ENCODE measurements at regions not wholly inside any gene's neighbourhood (a gene's known extent, or its start where the extent isn't known, plus 50 kb on each side); places are given as distances from the start of the nearest gene placed in this dataset.

DNA sequence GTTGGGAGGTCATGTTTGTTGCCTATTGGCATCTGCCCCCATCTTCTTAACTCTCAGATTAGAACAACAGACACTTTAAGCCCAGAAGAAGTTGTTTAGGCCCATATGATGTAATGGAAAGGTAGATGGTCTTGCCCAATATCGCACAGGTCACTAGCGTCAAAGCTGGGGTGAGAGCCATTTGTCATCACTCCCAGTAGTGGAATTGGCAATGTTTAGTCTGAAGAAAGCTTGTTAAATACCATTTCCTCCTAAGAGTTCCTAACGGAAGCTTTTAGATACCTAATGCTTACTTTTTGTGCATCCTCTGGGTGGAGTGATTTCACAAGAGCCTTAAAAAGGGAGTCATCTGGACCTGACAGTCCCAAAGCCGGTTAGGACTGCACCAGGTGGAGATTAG, 125.4 kb downstream of the DACT1 start:
- TF ChIP-seq, protein P1, sequence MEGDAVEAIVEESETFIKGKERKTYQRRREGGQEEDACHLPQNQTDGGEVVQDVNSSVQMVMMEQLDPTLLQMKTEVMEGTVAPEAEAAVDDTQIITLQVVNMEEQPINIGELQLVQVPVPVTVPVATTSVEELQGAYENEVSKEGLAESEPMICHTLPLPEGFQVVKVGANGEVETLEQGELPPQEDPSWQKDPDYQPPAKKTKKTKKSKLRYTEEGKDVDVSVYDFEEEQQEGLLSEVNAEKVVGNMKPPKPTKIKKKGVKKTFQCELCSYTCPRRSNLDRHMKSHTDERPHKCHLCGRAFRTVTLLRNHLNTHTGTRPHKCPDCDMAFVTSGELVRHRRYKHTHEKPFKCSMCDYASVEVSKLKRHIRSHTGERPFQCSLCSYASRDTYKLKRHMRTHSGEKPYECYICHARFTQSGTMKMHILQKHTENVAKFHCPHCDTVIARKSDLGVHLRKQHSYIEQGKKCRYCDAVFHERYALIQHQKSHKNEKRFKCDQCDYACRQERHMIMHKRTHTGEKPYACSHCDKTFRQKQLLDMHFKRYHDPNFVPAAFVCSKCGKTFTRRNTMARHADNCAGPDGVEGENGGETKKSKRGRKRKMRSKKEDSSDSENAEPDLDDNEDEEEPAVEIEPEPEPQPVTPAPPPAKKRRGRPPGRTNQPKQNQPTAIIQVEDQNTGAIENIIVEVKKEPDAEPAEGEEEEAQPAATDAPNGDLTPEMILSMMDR (IDR thresholded peaks at IDR 0.05) = no peak
- no peak for TF ChIP-seq EZH2phosphoT487 (IDR thresholded peaks at IDR 0.05)
- TF ChIP-seq EZH2 (IDR thresholded peaks at IDR 0.05) = no peak
- Mint-ChIP-seq H3K4me3 (no peak overlapping the region), H3K9me3 (no peaks in the 10 kb centered on the region), H3K4me1 (peaks cover 16% of the 10 kb centered on the region), H3K36me3 (no peaks in the 10 kb centered on the region), H3K27me3 (ENCODE audit: insufficient read depth, low read depth) (peaks cover 5% of the 10 kb centered on the region), H3K27ac (no peak overlapping the region)
- H3K9ac ChIP-seq = no peak overlapping the region
- H3K9me3 ChIP-seq (ENCODE audit: low read depth) = no peaks in the 10 kb centered on the region
- no peaks in the 10 kb centered on the region for H4K20me1 ChIP-seq (ENCODE audit: low read depth)
- no peak overlapping the region for H2AFZ ChIP-seq (replicated peaks)
- H3K4me1 ChIP-seq = peaks cover 5% of the 10 kb centered on the region
- H3K4me3 ChIP-seq = no peak overlapping the region
- H3K27me3 ChIP-seq = peaks cover 16% of the 10 kb centered on the region
- H3K36me3 ChIP-seq = no peaks in the 10 kb centered on the region
- no peak overlapping the region for H3K4me2 ChIP-seq
- H3K27ac ChIP-seq = no peak overlapping the region
- no peaks in the 10 kb centered on the region for H3K79me2 ChIP-seq (ENCODE audit: low read depth)
- DNase-seq (ENCODE audit: low spot score) = no peak
- H3F3A ChIP-seq (ENCODE audit: low read depth) = no peaks in the 10 kb centered on the region

GRCh38 chr14:58765418-58765831, 127.7 kb downstream of the DACT1 start:
- no peak overlapping the region for H3K4me3 ChIP-seq
- no peaks in the 10 kb centered on the region for H3F3A ChIP-seq (ENCODE audit: low read depth)
- Mint-ChIP-seq H3K9me3 (no peaks in the 10 kb centered on the region), H3K4me3 (peak overlapping the region; percentile 41), H3K27me3 (ENCODE audit: insufficient read depth, low read depth) (peaks cover 5% of the 10 kb centered on the region), H3K27ac (peak overlapping the region; percentile 26), H3K4me1 (peaks cover 33% of the 10 kb centered on the region), H3K36me3 (no peaks in the 10 kb centered on the region)
- no peaks in the 10 kb centered on the region for H3K9me3 ChIP-seq (ENCODE audit: low read depth)
- H3K4me2 ChIP-seq = no peak overlapping the region
- no peaks in the 10 kb centered on the region for H4K20me1 ChIP-seq (ENCODE audit: low read depth)
- H2AFZ ChIP-seq (replicated peaks) = no peak overlapping the region
- no peak overlapping the region for H3K27ac ChIP-seq
- H3K9ac ChIP-seq = no peak overlapping the region
- peaks cover 16% of the 10 kb centered on the region for H3K27me3 ChIP-seq
- DNase-seq (ENCODE audit: low spot score) = no peak
- TF ChIP-seq EZH2 (IDR thresholded peaks at IDR 0.05) (no peak), EZH2phosphoT487 (IDR thresholded peaks at IDR 0.05) (no peak)
- TF ChIP-seq, protein P1 (IDR thresholded peaks at IDR 0.05) = no peak
- H3K4me1 ChIP-seq = peaks cover 22% of the 10 kb centered on the region
- no peaks in the 10 kb centered on the region for H3K79me2 ChIP-seq (ENCODE audit: low read depth)
- H3K36me3 ChIP-seq = no peaks in the 10 kb centered on the region

- no peak for DNase-seq (ENCODE audit: low spot score)
- Histone ChIP-seq H3K79me2 (ENCODE audit: low read depth) (no peaks in the 10 kb centered on the region), H3K36me3 (no peaks in the 10 kb centered on the region), H3K4me1 (peaks cover 24% of the 10 kb centered on the region), H3K27ac (no peak overlapping the region), H4K20me1 (ENCODE audit: low read depth) (no peaks in the 10 kb centered on the region), H2AFZ (replicated peaks) (no peak overlapping the region), H3K27me3 (peaks cover 16% of the 10 kb centered on the region), H3F3A (ENCODE audit: low read depth) (no peaks in the 10 kb centered on the region), H3K4me2 (no peak overlapping the region), H3K9me3 (ENCODE audit: low read depth) (no peaks in the 10 kb centered on the region), H3K4me3 (no peak overlapping the region), H3K9ac (no peak overlapping the region)
- Mint-ChIP-seq H3K27ac (peak overlapping the region; percentile 26), H3K4me3 (no peak overlapping the region), H3K27me3 (ENCODE audit: insufficient read depth, low read depth) (peaks cover 5% of the 10 kb centered on the region), H3K9me3 (no peaks in the 10 kb centered on the region), H3K36me3 (no peaks in the 10 kb centered on the region), H3K4me1 (peaks cover 35% of the 10 kb centered on the region)
- TF ChIP-seq EZH2 (IDR thresholded peaks at IDR 0.05) (no peak), EZH2phosphoT487 (IDR thresholded peaks at IDR 0.05) (no peak)
- TF ChIP-seq, protein P1 (IDR thresholded peaks at IDR 0.05) = no peak
Observed at GRCh38 chr14:58765843-58766242, 128.1 kb downstream of the DACT1 start.

All from neural progenitor cell (in vitro differentiated cells).